ENCODE measurements at regions not wholly inside any gene's neighbourhood (a gene's known extent, or its start where the extent isn't known, plus 50 kb on each side); places are given as distances from the start of the nearest gene placed in this dataset.

GRCh38 chr15:93239993-93240392, 151.0 kb upstream of the RGMA start:
- no peak for DNase-seq (ENCODE audit: low read depth in 2 of 2)

- DNase-seq (ENCODE audit: low read depth in 2 of 2): no peak
These were observed 150.6 kb upstream of the RGMA start for GRCh38 chr15:93239591-93239990.

GRCh38 chr15:93238641-93239040, 149.6 kb upstream of the RGMA start:
- DNase-seq (ENCODE audit: low read depth in 2 of 2): no peak

- no peak for DNase-seq (ENCODE audit: low read depth in 2 of 2)
These were observed 147.1 kb upstream of the RGMA start for GRCh38 chr15:93235926-93236780.

GRCh38 chr15:93235269-93235668, 146.3 kb upstream of the RGMA start:
- no peak for DNase-seq (ENCODE audit: low read depth in 2 of 2)

GRCh38 chr15:93233710-93234109, 144.7 kb upstream of the RGMA start:
- DNase-seq (ENCODE audit: low read depth in 2 of 2): no peak

GRCh38 chr15:93232845-93233244, 143.8 kb upstream of the RGMA start:
- no peak for DNase-seq (ENCODE audit: low read depth in 2 of 2)

- DNase-seq (ENCODE audit: low read depth in 2 of 2): no peak
These were observed 143.0 kb upstream of the RGMA start for GRCh38 chr15:93231994-93232393.

- DNase-seq (ENCODE audit: low read depth in 2 of 2): no peak
These were observed 142.4 kb upstream of the RGMA start for GRCh38 chr15:93231261-93231925.

- no peak for DNase-seq (ENCODE audit: low read depth in 2 of 2)
These were observed 139.5 kb upstream of the RGMA start for GRCh38 chr15:93228546-93228945.

GRCh38 chr15:93223803-93224202, 134.8 kb upstream of the RGMA start:
- DNase-seq (ENCODE audit: low read depth in 2 of 2): no peak

- DNase-seq (ENCODE audit: low read depth in 2 of 2): no peak
These were observed 132.7 kb upstream of the RGMA start for GRCh38 chr15:93221759-93222158.

- DNase-seq (ENCODE audit: low read depth in 2 of 2): no peak
These were observed 130.9 kb upstream of the RGMA start for GRCh38 chr15:93219859-93220420.

GRCh38 chr15:93217343-93217742, 128.3 kb upstream of the RGMA start:
- DNase-seq (ENCODE audit: low read depth in 2 of 2): no peak

DNA sequence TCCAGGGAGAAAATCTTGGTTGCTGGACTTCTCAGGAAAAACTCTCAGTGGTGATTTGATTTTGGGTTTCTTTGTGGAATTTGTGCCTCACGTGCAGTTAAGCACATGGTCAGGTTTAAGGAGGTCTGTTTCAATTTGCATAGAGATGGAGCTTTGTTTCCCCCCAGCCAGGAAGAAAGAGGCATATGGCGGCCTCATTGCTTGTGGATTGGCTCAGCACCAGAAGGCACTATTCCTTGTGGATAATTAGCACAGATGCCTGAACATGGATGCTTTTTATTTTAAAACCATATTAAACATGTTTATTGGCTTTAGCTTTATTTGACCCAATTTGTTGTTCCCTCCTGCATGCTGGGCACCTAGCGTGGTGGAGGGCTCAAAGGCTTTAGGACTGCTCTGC, 125.1 kb upstream of the RGMA start:
- DNase-seq (ENCODE audit: low read depth in 2 of 2): no peak

GRCh38 chr15:93213281-93213680, 124.3 kb upstream of the RGMA start:
- no peak for DNase-seq (ENCODE audit: low read depth in 2 of 2)

DNA sequence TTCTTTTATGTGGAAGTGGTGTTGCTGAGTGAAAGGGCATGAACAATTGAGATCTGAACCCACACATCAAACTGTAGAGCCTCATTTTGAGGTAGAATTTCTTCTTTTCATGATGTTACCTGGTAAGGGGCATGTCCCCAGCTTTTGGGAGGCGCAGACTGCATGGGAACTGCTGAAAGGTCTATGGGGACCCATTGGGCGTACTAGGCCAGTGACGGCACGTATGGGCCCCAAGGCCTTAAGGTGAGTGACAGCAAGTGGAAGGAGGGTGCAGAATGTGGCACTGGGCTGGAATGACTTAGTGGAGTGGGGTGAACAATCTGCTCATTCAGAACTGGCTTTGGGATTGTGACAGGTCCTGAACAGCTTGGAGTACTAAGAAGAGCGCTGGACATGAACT, 123.6 kb upstream of the RGMA start:
- no peak for DNase-seq (ENCODE audit: low read depth in 2 of 2)

- no peak for DNase-seq (ENCODE audit: low read depth in 2 of 2)
These were observed 122.0 kb upstream of the RGMA start for GRCh38 chr15:93210995-93211394.

DNA sequence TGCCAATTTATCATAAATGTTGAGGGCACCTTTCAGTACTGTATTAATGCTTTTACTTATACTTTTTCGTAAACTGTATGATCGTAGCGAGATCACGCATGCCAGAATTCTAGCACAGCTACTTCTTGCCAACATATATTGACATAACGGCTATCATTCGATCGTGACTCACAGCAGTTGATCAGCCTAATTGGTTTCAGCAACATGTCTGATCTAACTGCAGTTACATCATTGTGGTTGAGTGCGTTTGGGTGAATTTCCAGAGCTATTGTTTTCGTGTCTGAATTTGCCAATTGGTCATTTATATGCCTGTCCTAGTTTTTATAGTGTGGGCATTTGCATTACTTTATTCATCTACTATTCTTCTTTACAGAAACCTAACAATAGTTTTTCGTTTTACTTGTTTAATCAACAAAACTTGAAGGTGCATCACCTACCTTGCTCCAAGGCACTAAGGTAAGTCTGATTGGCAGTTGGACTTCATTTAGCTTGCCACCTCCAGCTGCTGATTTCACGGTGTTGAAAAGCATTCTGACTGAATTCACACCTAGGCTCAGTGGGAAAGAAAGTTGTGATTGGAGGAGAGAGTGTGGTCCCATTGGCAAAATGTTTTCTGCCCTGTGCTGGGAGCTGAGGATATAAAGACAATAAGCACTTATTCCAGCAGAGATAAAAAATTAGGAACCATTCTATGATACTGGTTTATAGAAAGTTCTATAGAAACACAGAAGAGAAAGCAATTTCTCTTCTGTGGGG, 120.9 kb upstream of the RGMA start:
- no peak for DNase-seq (ENCODE audit: low read depth in 2 of 2)

GRCh38 chr15:93206893-93207292, 117.9 kb upstream of the RGMA start:
- no peak for DNase-seq (ENCODE audit: low read depth in 2 of 2)

GRCh38 chr15:93205413-93205812, 116.4 kb upstream of the RGMA start:
- DNase-seq (ENCODE audit: low read depth in 2 of 2): no peak

DNA sequence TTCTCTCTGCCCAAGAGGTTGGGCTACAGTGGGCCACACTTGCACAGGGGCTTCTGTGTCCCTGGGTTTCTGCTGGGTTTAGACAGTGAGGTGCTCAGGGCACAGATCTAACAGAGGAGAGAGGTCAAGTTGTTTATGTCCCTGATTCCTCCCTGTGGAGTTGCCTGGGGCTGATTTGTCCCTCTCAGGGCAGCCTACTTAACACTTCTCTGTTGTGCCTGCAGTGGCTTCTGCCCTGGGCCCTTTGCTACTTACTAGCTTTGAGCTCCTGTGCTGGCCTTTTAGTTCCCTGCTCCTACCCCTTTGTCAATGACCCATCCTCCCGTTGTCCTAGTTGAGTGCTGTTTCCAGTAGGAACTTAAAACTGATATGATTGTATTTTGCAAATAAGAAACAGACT, 114.0 kb upstream of the RGMA start:
- DNase-seq (ENCODE audit: low read depth in 2 of 2): no peak
